Transverse colon (tissue), 4 donors: ENCODE measurements at regions not wholly inside any gene's neighbourhood (a gene's known extent, or its start where the extent isn't known, plus 50 kb on each side); places are given as distances from the start of the nearest gene placed in this dataset.
"Not testable (repeated sequence)": the region's sequence is repeated elsewhere in the genome, so short reads cannot be mapped to it uniquely, and the experiment has no call there.

Experiments used
- CTCF ChIP-seq, 5 experiments: fragments of 200-600 bp in 3 of 5; fragments of 450-650 bp in 2 of 5; sonication (generic) in 3 of 5; IDR thresholded peaks; 1 replicate in 2 of 5; 2 replicates in 3 of 5; pipeline ENCODE4 v1.5.1; 2016 to 2017; ENCODE audit warnings: antibody characterized with exemption in 5 of 5, inconsistent platforms in 3 of 5, mild to moderate bottlenecking in 2 of 5, moderate library complexity in 1 of 5
- EP300 ChIP-seq: sonication (generic); formaldehyde crosslinking; IDR thresholded peaks from one replicate; pipeline ENCODE4 v1.6.1; 2017; ENCODE audit warnings: antibody characterized with exemption, low read depth
- POLR2A ChIP-seq: fragments of 450-650 bp; IDR thresholded peaks from one replicate; pipeline ENCODE4 v1.6.1; 2016; ENCODE audit warnings: antibody characterized with exemption, mild to moderate bottlenecking, moderate library complexity
- POLR2AphosphoS5 ChIP-seq, 3 donors: sonication (generic); formaldehyde crosslinking; IDR thresholded peaks; one replicate each; pipeline ENCODE4 v1.6.1; 2016; ENCODE audit warnings: antibody characterized with exemption in 3 of 3

GRCh38 chr10:64808233-64808632 lies 1287.0 kb downstream of the REEP3 start:
- TF ChIP-seq CTCF (IDR thresholded peaks at IDR 0.05); POLR2A; POLR2AphosphoS5 (IDR thresholded peaks at IDR 0.05); EP300: not testable (repeated sequence)
